ENCODE measurements at regions not wholly inside any gene's neighbourhood (a gene's known extent, or its start where the extent isn't known, plus 50 kb on each side); places are given as distances from the start of the nearest gene placed in this dataset.

DNA sequence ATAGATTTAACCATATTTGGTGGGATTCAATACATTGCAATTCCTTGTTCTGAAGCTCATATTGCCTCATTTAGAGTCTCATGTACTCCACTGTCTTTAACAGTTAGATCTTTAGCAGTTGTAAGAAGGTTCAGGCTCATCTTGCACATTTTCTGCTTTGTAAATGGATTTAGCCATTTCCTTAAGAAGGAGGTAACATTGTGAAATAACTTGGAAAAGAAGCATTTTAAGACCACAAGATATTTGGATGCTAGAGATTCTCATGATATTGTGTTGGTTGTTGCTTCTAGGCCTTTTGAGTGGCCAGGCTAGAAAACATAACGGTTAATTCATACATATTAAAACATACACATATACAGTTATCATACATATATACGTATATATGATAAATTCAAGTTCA, 445.8 kb upstream of the NXPH2 start:
- TF ChIP-seq POLR2A (IDR thresholded peaks at IDR 0.05): no peak
- TF ChIP-seq, protein P1, sequence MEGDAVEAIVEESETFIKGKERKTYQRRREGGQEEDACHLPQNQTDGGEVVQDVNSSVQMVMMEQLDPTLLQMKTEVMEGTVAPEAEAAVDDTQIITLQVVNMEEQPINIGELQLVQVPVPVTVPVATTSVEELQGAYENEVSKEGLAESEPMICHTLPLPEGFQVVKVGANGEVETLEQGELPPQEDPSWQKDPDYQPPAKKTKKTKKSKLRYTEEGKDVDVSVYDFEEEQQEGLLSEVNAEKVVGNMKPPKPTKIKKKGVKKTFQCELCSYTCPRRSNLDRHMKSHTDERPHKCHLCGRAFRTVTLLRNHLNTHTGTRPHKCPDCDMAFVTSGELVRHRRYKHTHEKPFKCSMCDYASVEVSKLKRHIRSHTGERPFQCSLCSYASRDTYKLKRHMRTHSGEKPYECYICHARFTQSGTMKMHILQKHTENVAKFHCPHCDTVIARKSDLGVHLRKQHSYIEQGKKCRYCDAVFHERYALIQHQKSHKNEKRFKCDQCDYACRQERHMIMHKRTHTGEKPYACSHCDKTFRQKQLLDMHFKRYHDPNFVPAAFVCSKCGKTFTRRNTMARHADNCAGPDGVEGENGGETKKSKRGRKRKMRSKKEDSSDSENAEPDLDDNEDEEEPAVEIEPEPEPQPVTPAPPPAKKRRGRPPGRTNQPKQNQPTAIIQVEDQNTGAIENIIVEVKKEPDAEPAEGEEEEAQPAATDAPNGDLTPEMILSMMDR (IDR thresholded peaks at IDR 0.05): no peak

Data from gastroesophageal sphincter (tissue), 3 donors.